A549 (cell line): ENCODE measurements at regions not wholly inside any gene's neighbourhood (a gene's known extent, or its start where the extent isn't known, plus 50 kb on each side); places are given as distances from the start of the nearest gene placed in this dataset.

Experiments
- ATAC-seq, 2 experiments: fragments of 200-7000 bp in 1 of 2; fragments of >200 bp in 1 of 2; cut with Nextera tagmentation in 1 of 2; cut with Tn5 transposase in 1 of 2; 3 replicates each; pipeline versions ENCODE4 v1.8.0 to v1.9.1; 2018 to 2020; ENCODE audit warnings: mild to moderate bottlenecking in 1 of 2, moderate library complexity in 1 of 2
- CTCF ChIA-PET: fragments of 300-600 bp; sonication (Branson Sonifier 250); formaldehyde crosslinking; extraction: SDS; loops from one replicate; lab custom pipeline; 2021; ENCODE audit warnings: antibody characterized with exemption, inconsistent platforms; lab: Yijun Ruan, JAX
- POLR2A ChIA-PET: fragments of 350-600 bp; formaldehyde crosslinking; extraction: SDS; loops from one replicate; lab custom pipeline; 2021; ENCODE audit warnings: antibody characterized with exemption, inconsistent platforms; lab: Yijun Ruan, JAX
- DNase-seq, 2 experiments: peaks; one replicate each; pipeline versions ENCODE4 v3.0.0 to v3.0.0-alpha.2; 2011 to 2016; ENCODE audit warnings: low read depth in 1 of 2, low spot score in 1 of 2
- FAIRE-seq: peaks from 2 replicates; lab custom pipeline; 2011; peaks lifted over from hg19 to GRCh38; lab: Jason Lieb, UNC
- H3K27ac ChIP-seq, 2 experiments: fragments of >200 bp; sonication (Bioruptor Twin); formaldehyde crosslinking; 3 replicates each; pipeline ENCODE4 v1.5.1; 2016 to 2017
- H3K4me1 ChIP-seq: fragments of >200 bp; sonication (Bioruptor Twin); formaldehyde crosslinking; 3 replicates; pipeline ENCODE4 v1.6.1; 2016
- H3K4me2 ChIP-seq: fragments of >200 bp; sonication (Bioruptor Twin); formaldehyde crosslinking; 3 replicates; pipeline ENCODE4 v1.6.1; 2016
- H3K4me3 ChIP-seq: fragments of >200 bp; sonication (Bioruptor Twin); formaldehyde crosslinking; 3 replicates; pipeline ENCODE4 v1.5.1; 2016
- H3K9me3 ChIP-seq: fragments of >200 bp; sonication (Bioruptor Twin); formaldehyde crosslinking; 3 replicates; pipeline ENCODE4 v1.6.1; 2016
- CEBPB ChIP-seq, 2 experiments: fragments of >200 bp in 1 of 2; sonication (Bioruptor Twin) in 1 of 2; formaldehyde crosslinking in 1 of 2; IDR thresholded peaks; 2 replicates each; pipeline ENCODE4 v1.6.1; 2012 to 2016
- EP300 ChIP-seq, 2 experiments: fragments of >200 bp; sonication (Bioruptor Twin); formaldehyde crosslinking; IDR thresholded peaks; 2 replicates in 1 of 2; 3 replicates in 1 of 2; pipeline ENCODE4 v1.6.1; 2016 to 2017
- FOSL2 ChIP-seq, 2 experiments: fragments of 450-650 bp in 1 of 2; fragments of >200 bp in 1 of 2; sonication (Bioruptor Twin) in 1 of 2; formaldehyde crosslinking; IDR thresholded peaks; 2 replicates each; pipeline versions ENCODE4 v1.5.0 to v1.6.1; 2016 to 2020; ENCODE audit warnings: mild to moderate bottlenecking in 1 of 2, moderate library complexity in 1 of 2
- KDM5A ChIP-seq: fragments of 200-600 bp; sonication (generic); IDR thresholded peaks from 2 replicates; pipeline ENCODE4 v1.6.1; 2016; ENCODE audit warnings: antibody characterized with exemption, mild to moderate bottlenecking
- RFX5 ChIP-seq: fragments of 450-650 bp; IDR thresholded peaks from 2 replicates; pipeline ENCODE4 v1.7.1; 2014; ENCODE audit warnings: antibody characterized with exemption, mild to moderate bottlenecking, moderate library complexity
- RNF2 ChIP-seq: fragments of 200-600 bp; sonication (generic); IDR thresholded peaks from 2 replicates; pipeline ENCODE4 v1.6.1; 2016; ENCODE audit warnings: low read depth, mild to moderate bottlenecking, antibody characterized with exemption, moderate library complexity, borderline replicate concordance
- TFCP2L1 ChIP-seq: fragments of 250-450 bp; sonication (Bioruptor Pico); IDR thresholded peaks from 2 replicates; pipeline ENCODE4 v1.5.0; 2021; ENCODE audit warnings: mild to moderate bottlenecking
- TP53 ChIP-seq: fragments of 250-450 bp; sonication (Bioruptor Pico); IDR thresholded peaks from 2 replicates; pipeline ENCODE4 v1.5.0; 2021; ENCODE audit warnings: mild to moderate bottlenecking, moderate library complexity
- WGBS: methylation state at CpG from one replicate; pipeline ENCODE4 v1.1.6; 2017; ENCODE audit errors: missing lambda C conversion rate; 5-methylcytosine and 5-hydroxymethylcytosine counted together
- TF ChIP-seq, protein P1 (sequence below): fragments of 250-450 bp; sonication (Bioruptor Pico); IDR thresholded peaks from 2 replicates; pipeline ENCODE4 v1.5.0; 2021; ENCODE audit warnings: mild to moderate bottlenecking, moderate library complexity, borderline replicate concordance
- TF ChIP-seq, protein P2 (sequence below): fragments of >200 bp; sonication (Bioruptor Twin); formaldehyde crosslinking; IDR thresholded peaks from 3 replicates; pipeline ENCODE4 v1.5.1; 2016
- TF ChIP-seq, protein P3 (sequence below): fragments of >200 bp; sonication (Bioruptor Twin); formaldehyde crosslinking; IDR thresholded peaks from 3 replicates; pipeline ENCODE4 v1.6.1; 2016
- TF ChIP-seq, protein P4 (sequence below): fragments of 450-650 bp; IDR thresholded peaks from 2 replicates; pipeline ENCODE4 v1.6.1; 2014; ENCODE audit warnings: antibody characterized with exemption

DNA sequence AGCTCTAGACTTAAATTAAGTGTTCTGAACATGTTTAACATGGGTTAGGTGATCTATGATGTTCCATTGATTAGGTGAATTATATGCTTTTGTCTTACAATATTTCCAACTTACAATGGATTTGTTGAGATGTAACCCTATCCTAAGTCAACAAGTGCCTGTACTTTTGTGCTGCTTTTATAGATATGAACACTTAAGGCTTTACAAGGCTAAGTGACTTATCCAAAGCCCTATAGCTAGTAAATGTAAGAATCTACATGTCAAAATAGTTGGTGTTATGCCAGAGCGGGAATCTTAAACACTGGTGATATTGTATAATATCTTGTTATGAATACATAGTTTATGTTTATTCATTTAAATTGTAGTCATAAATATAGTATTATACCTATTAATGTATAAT is 1629.1 kb upstream of the IGFBP7 start (continued):
- TF ChIP-seq, protein P1, sequence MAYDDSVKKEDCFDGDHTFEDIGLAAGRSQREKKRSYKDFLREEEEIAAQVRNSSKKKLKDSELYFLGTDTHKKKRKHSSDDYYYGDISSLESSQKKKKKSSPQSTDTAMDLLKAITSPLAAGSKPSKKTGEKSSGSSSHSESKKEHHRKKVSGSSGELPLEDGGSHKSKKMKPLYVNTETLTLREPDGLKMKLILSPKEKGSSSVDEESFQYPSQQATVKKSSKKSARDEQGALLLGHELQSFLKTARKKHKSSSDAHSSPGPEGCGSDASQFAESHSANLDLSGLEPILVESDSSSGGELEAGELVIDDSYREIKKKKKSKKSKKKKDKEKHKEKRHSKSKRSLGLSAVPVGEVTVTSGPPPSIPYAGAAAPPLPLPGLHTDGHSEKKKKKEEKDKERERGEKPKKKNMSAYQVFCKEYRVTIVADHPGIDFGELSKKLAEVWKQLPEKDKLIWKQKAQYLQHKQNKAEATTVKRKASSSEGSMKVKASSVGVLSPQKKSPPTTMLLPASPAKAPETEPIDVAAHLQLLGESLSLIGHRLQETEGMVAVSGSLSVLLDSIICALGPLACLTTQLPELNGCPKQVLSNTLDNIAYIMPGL (CRISPR knock-in tag): no peak
- TF ChIP-seq, protein P2, sequence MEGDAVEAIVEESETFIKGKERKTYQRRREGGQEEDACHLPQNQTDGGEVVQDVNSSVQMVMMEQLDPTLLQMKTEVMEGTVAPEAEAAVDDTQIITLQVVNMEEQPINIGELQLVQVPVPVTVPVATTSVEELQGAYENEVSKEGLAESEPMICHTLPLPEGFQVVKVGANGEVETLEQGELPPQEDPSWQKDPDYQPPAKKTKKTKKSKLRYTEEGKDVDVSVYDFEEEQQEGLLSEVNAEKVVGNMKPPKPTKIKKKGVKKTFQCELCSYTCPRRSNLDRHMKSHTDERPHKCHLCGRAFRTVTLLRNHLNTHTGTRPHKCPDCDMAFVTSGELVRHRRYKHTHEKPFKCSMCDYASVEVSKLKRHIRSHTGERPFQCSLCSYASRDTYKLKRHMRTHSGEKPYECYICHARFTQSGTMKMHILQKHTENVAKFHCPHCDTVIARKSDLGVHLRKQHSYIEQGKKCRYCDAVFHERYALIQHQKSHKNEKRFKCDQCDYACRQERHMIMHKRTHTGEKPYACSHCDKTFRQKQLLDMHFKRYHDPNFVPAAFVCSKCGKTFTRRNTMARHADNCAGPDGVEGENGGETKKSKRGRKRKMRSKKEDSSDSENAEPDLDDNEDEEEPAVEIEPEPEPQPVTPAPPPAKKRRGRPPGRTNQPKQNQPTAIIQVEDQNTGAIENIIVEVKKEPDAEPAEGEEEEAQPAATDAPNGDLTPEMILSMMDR: no peak
- no peak for TF ChIP-seq TFCP2L1
- TF ChIP-seq, protein P3, sequence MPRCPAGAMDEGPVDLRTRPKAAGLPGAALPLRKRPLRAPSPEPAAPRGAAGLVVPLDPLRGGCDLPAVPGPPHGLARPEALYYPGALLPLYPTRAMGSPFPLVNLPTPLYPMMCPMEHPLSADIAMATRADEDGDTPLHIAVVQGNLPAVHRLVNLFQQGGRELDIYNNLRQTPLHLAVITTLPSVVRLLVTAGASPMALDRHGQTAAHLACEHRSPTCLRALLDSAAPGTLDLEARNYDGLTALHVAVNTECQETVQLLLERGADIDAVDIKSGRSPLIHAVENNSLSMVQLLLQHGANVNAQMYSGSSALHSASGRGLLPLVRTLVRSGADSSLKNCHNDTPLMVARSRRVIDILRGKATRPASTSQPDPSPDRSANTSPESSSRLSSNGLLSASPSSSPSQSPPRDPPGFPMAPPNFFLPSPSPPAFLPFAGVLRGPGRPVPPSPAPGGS: no peak
- no peak for TF ChIP-seq EP300 (IDR thresholded peaks at IDR 0.05)
- TF ChIP-seq, all 56 proteins: peak for 0

DNA sequence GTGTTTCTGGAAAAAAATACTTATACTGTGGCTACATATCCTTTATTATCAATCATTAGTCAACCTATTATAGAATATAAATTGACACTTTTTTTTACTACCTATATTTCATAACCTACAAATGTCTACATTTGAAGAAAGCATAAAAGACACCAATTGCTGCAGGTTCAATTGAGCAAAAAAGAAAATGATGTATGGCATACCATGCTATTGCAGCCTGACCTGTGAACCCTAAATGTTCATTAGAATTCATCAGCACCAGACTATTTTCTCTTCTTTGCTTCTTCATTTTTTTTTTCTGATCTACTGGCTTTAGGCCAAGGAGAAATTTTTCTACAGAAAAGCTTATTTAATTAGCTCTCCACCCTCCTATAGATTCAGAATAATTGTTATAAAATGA is 1628.2 kb upstream of the IGFBP7 start:
- POLR2A ChIA-PET: no interaction called here
- TF ChIP-seq RFX5 (no peak), RNF2 (no peak), EP300 (IDR thresholded peaks at IDR 0.05) (no peak)
- TF ChIP-seq, protein P4, sequence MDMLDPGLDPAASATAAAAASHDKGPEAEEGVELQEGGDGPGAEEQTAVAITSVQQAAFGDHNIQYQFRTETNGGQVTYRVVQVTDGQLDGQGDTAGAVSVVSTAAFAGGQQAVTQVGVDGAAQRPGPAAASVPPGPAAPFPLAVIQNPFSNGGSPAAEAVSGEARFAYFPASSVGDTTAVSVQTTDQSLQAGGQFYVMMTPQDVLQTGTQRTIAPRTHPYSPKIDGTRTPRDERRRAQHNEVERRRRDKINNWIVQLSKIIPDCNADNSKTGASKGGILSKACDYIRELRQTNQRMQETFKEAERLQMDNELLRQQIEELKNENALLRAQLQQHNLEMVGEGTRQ: no peak
- no peak for FAIRE-seq
- no peaks in the 10 kb centered on the region for H3K4me1 ChIP-seq
- no peak overlapping the region for H3K27ac ChIP-seq
- no peak overlapping the region for H3K4me2 ChIP-seq
- CTCF ChIA-PET: no interaction called here
- DNase-seq: no peak
- H3K9me3 ChIP-seq: no peaks in the 10 kb centered on the region
- no peak overlapping the region for H3K4me3 ChIP-seq
- ATAC-seq: no peak

DNA sequence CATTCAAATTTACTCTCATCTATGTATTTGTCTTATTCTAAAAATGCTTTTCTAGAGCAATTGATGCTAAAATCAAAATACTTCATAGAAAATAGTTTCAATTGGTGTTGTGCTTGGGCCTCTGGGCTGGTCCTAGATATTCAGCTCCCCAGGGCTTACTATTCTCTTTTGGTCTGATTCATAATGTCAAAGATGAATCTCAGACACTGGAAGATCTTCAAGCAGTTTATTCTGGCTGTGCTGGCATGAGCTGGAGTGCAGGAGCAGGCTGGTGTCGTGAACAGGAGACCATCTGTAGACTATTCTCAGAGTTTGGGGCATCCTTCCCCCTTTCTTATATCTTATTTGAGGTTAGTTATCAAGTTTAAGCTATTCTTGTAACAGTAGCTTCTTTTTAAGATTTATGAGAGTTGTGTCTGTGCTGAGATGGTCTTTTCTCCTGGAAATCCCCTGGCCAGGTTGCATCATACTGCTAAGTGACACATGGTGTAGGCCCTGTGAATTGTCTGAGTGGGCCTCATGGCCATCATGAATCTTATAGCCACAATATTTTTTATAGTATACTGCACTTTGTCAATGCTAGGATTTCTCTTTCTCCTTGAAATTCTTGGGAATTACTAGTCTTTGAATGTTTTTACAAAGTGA is 1624.0 kb upstream of the IGFBP7 start:
- Histone ChIP-seq H3K4me1 (no peaks in the 10 kb centered on the region), H3K9me3 (no peaks in the 10 kb centered on the region), H3K4me2 (no peak overlapping the region), H3K27ac (peak overlapping the region in 1 of 2 experiments; percentile 67; a peak in 2 of 6 replicates), H3K4me3 (no peak overlapping the region)
- ChIA-PET POLR2A (no interaction called here), CTCF (no interaction called here)
- 45% methylated on average over 1 of the region's 1 CpG for WGBS
- peak in 1 of 2 experiments; percentile 24; a peak in 1 of 4 replicates for TF ChIP-seq CEBPB (IDR thresholded peaks at IDR 0.05)
- TF ChIP-seq, protein P3: no peak
- ATAC-seq: no peak
- peak in 1 of 2 experiments; percentile 9 for DNase-seq
- FAIRE-seq: no peak

DNA sequence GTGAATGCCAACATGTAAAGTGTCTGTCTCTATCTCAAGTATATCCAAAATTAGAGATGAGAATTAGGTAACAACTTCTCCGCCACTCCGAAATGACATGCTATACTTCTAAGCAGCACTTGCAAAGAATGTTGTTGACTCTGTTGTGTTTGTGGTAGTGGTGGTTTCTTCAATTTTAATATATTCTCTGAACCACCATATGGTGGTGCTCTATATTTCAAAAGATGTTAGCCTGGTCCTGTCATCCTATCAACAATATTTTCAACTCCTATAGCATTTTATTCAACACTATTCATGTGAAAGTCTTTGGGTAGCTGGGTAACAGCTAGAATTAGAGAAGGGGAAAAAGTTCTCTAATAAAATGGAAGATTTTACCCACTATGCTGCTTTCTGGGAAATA is 1622.8 kb upstream of the IGFBP7 start:
- TF ChIP-seq TP53 (CRISPR knock-in tag): no peak
- TF ChIP-seq KDM5A: no peak
- TF ChIP-seq FOSL2 (IDR thresholded peaks at IDR 0.05): no peak
- TF ChIP-seq FOSL2 (CRISPR knock-in tag; IDR thresholded peaks at IDR 0.05): no peak
- H3K27ac ChIP-seq: no peak overlapping the region
- ATAC-seq (no peak), FAIRE-seq (peak; percentile 18), DNase-seq (no peak)
- 90% methylated on average over 2 of the region's 2 CpGs for WGBS
- H3K4me3 ChIP-seq: no peak overlapping the region
- no peaks in the 10 kb centered on the region for H3K4me1 ChIP-seq
- CTCF ChIA-PET: interaction anchor here (1.1 kb wide), 1 partner anchor 217 kb away, joined by 5 read pairs; no protein-coding TSS in a partner anchor
- POLR2A ChIA-PET: no interaction called here
- H3K4me2 ChIP-seq: no peak overlapping the region
- no peaks in the 10 kb centered on the region for H3K9me3 ChIP-seq
